CD14-positive monocyte (primary cell): ENCODE measurements at regions not wholly inside any gene's neighbourhood (a gene's known extent, or its start where the extent isn't known, plus 50 kb on each side); places are given as distances from the start of the nearest gene placed in this dataset.

Source experiments
- DNase-seq, 3 donors: peaks; one replicate each; pipeline ENCODE4 v3.0.0-alpha.2; 2011 to 2022
- H2AFZ ChIP-seq: 2 replicates; pipeline ENCODE4 v1.6.0; 2012; ENCODE audit warnings: mild to moderate bottlenecking, low read depth, low read length, inconsistent platforms; ENCODE audit not compliant: insufficient read depth, poor library complexity, severe bottlenecking
- H3K27ac ChIP-seq, 2 donors: 1 replicate in 1 of 2; 2 replicates in 1 of 2; pipeline ENCODE4 v1.5.1; 2012 to 2013; ENCODE audit warnings: low read length in 2 of 2, control low read depth in 1 of 2, inconsistent platforms in 1 of 2, low read depth in 1 of 2, mild to moderate bottlenecking in 1 of 2
- H3K27me3 ChIP-seq, 2 donors: one replicate each; pipeline versions ENCODE4 v1.6.0 to v1.6.1; 2011 to 2013; ENCODE audit warnings: low read length in 2 of 2; ENCODE audit not compliant: control insufficient read depth in 2 of 2, insufficient read depth in 2 of 2
- H3K36me3 ChIP-seq, 2 donors: replicated peaks in 1 of 2; 1 replicate in 1 of 2; 2 replicates in 1 of 2; pipeline versions ENCODE4 v1.5.1 to v1.6.1; 2012 to 2013; ENCODE audit warnings: low read length in 2 of 2, control low read depth in 1 of 2, inconsistent platforms in 1 of 2, mild to moderate bottlenecking in 1 of 2; ENCODE audit not compliant: insufficient read depth in 2 of 2, control insufficient read depth in 1 of 2
- H3K4me1 ChIP-seq, 2 donors: 1 replicate in 1 of 2; 2 replicates in 1 of 2; pipeline versions ENCODE4 v1.5.1 to v1.6.1; 2012 to 2013; ENCODE audit warnings: low read length in 2 of 2, control low read depth in 1 of 2, inconsistent platforms in 1 of 2, mild to moderate bottlenecking in 1 of 2, moderate library complexity in 1 of 2; ENCODE audit not compliant: insufficient read depth in 2 of 2, control insufficient read depth in 1 of 2
- H3K4me2 ChIP-seq: replicated peaks from 2 replicates; pipeline ENCODE3; 2012; ENCODE audit warnings: low read length, moderate library complexity, mild to moderate bottlenecking; ENCODE audit not compliant: poor library complexity, severe bottlenecking; ENCODE audit errors: extremely low read depth
- H3K4me3 ChIP-seq, 3 experiments: fragments of 200-600 bp in 1 of 3; sonication (generic) in 1 of 3; replicated peaks in 1 of 3; 1 replicate in 2 of 3; 2 replicates in 1 of 3; pipeline ENCODE4 v1.5.1; 2011 to 2013; ENCODE audit warnings: low read length in 3 of 3, mild to moderate bottlenecking in 3 of 3, control low read depth in 2 of 3, low read depth in 2 of 3, inconsistent platforms in 1 of 3, moderate library complexity in 1 of 3
- H3K79me2 ChIP-seq: 2 replicates; pipeline ENCODE4 v1.6.0; 2012; ENCODE audit warnings: mild to moderate bottlenecking, control low read depth, inconsistent platforms, low read length, moderate library complexity; ENCODE audit not compliant: insufficient read depth
- H3K9ac ChIP-seq: 2 replicates; pipeline ENCODE4 v1.6.0; 2017; ENCODE audit warnings: low read length, mild to moderate bottlenecking; ENCODE audit not compliant: insufficient read depth, poor library complexity, severe bottlenecking
- H3K9me3 ChIP-seq, 2 donors: replicated peaks in 1 of 2; 1 replicate in 1 of 2; 2 replicates in 1 of 2; pipeline versions ENCODE4 v1.5.1 to v1.6.1; 2012 to 2013; ENCODE audit warnings: low read length in 2 of 2, control low read depth in 1 of 2; ENCODE audit not compliant: control insufficient read depth in 1 of 2, insufficient read depth in 1 of 2
- H4K20me1 ChIP-seq: 2 replicates; pipeline ENCODE4 v1.6.0; 2012; ENCODE audit warnings: mild to moderate bottlenecking, low read length, control low read depth, moderate library complexity; ENCODE audit not compliant: insufficient read depth
- H3K27ac Mint-ChIP-seq, 7 donors: one replicate each; pipeline ENCODE4 v1.8.0; 2020; ENCODE audit warnings: mild to moderate bottlenecking in 7 of 7, mixed read lengths in 7 of 7, moderate library complexity in 6 of 7, inconsistent platforms in 2 of 7
- H3K27me3 Mint-ChIP-seq, 3 donors: one replicate each; pipeline ENCODE4 v1.8.0; 2021 to 2022; ENCODE audit warnings: low read depth in 3 of 3, mild to moderate bottlenecking in 3 of 3, mixed read lengths in 3 of 3, moderate library complexity in 3 of 3, inconsistent platforms in 1 of 3
- H3K36me3 Mint-ChIP-seq, 2 donors: one replicate each; pipeline ENCODE4 v1.8.0; 2020; ENCODE audit warnings: mixed read lengths in 2 of 2, inconsistent platforms in 1 of 2, mild to moderate bottlenecking in 1 of 2
- H3K4me1 Mint-ChIP-seq: one replicate; pipeline ENCODE4 v1.8.0; 2020; ENCODE audit warnings: mild to moderate bottlenecking, mixed read lengths
- H3K4me3 Mint-ChIP-seq, 2 donors: one replicate each; pipeline ENCODE4 v1.8.0; 2020; ENCODE audit warnings: mild to moderate bottlenecking in 2 of 2, mixed read lengths in 2 of 2, moderate library complexity in 1 of 2
- H3K9me3 Mint-ChIP-seq, 7 donors: one replicate each; pipeline ENCODE4 v1.8.0; 2020 to 2022; ENCODE audit warnings: mixed read lengths in 7 of 7, mild to moderate bottlenecking in 6 of 7, moderate library complexity in 6 of 7, inconsistent platforms in 2 of 7
- WGBS: methylation state at CpG from one replicate; pipeline ENCODE4 v1.1.5; 2013; ENCODE audit warnings: missing lambda C conversion rate; ENCODE audit not compliant: insufficient coverage; 5-methylcytosine and 5-hydroxymethylcytosine counted together
- intact Hi-C, 2 donors: fragments of 100-400 bp; cut with micrococcal nuclease; formaldehyde crosslinking; loops; one replicate each; pipeline versions ENCODE4 v1.15.0 to v1.15.1; 2023
- TF ChIP-seq, protein P1 (sequence below): fragments of 200-600 bp; IDR thresholded peaks from one replicate; pipeline ENCODE4 v1.8.0; 2022; ENCODE audit warnings: antibody characterized with exemption, mild to moderate bottlenecking

DNA sequence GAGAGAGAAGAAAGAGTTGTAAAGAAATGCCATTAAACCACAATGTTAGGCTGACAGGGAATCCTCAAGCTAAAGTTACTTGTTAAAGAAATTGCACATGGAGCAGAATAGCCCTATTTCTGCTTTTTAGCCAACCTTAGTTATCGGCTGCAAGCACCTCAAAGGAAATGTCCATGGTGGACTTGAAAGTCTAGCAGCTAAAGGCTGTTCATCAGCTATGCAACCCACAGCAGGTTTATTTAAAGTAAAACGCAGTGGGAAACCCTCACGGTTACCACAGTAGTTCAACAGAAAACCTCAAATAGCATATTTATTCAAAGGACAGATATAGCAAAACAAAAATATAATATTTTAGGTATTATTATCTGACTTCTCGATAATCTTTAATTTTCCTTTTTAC is 967.2 kb downstream of the IGSF11 start:
- H3K4me3 Mint-ChIP-seq, result no peak overlapping the region
- no peaks in the 10 kb centered on the region for H3K27me3 Mint-ChIP-seq
- Histone ChIP-seq H3K27ac (no peak overlapping the region), H3K36me3 (no peaks in the 10 kb centered on the region), H3K27me3 (no peaks in the 10 kb centered on the region), H3K4me3 (no peak overlapping the region), H3K79me2 (no peaks in the 10 kb centered on the region), H3K4me2 (no peak overlapping the region), H3K4me1 (no peaks in the 10 kb centered on the region), H3K9ac (no peak overlapping the region), H3K9me3 (peaks cover 0 to 6% of the 10 kb centered on the region in 2 donors), H2AFZ (no peak overlapping the region), H4K20me1 (no peaks in the 10 kb centered on the region)
- no peak overlapping the region for H3K27ac Mint-ChIP-seq
- peaks cover 0 to 11% (median 4%) of the 10 kb centered on the region in 7 donors for H3K9me3 Mint-ChIP-seq
- TF ChIP-seq, protein P1, sequence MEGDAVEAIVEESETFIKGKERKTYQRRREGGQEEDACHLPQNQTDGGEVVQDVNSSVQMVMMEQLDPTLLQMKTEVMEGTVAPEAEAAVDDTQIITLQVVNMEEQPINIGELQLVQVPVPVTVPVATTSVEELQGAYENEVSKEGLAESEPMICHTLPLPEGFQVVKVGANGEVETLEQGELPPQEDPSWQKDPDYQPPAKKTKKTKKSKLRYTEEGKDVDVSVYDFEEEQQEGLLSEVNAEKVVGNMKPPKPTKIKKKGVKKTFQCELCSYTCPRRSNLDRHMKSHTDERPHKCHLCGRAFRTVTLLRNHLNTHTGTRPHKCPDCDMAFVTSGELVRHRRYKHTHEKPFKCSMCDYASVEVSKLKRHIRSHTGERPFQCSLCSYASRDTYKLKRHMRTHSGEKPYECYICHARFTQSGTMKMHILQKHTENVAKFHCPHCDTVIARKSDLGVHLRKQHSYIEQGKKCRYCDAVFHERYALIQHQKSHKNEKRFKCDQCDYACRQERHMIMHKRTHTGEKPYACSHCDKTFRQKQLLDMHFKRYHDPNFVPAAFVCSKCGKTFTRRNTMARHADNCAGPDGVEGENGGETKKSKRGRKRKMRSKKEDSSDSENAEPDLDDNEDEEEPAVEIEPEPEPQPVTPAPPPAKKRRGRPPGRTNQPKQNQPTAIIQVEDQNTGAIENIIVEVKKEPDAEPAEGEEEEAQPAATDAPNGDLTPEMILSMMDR, result no peak
- no peaks in the 10 kb centered on the region for H3K4me1 Mint-ChIP-seq
- no peak for DNase-seq
- intact Hi-C loops, result no loop called here
- WGBS, result 50% methylated on average over 1 of the region's 4 CpGs
- no peaks in the 10 kb centered on the region for H3K36me3 Mint-ChIP-seq

DNA sequence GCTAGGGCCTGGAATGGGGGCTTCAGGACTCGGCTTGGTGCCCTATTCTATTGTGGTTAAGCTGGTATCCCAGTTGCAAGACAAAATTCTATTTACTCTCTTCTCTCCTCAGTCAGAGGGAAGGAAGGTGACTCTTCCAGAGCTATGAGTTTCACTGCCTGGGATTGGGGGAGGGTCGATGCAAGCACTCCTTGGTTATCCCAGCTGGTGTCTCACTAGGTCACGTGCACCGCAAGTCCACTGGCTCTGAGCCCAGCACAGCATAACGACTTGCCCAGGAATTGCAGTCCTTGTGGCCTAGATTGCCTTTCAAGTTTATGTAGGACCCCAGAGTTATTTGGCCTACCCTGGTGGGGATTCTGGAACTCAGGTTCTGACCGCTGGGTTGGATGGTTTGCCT is 958.8 kb downstream of the IGSF11 start:
- no peak for DNase-seq
- H4K20me1 ChIP-seq, result no peaks in the 10 kb centered on the region
- TF ChIP-seq, protein P1, result no peak
- H3K36me3 ChIP-seq, result no peaks in the 10 kb centered on the region
- H3K27ac Mint-ChIP-seq, result no peak overlapping the region
- no peak overlapping the region for H3K9ac ChIP-seq
- peaks cover 0 to 13% (median 8%) of the 10 kb centered on the region in 7 donors for H3K9me3 Mint-ChIP-seq
- peaks cover 18 to 20% of the 10 kb centered on the region in 2 donors for H3K9me3 ChIP-seq
- H3K79me2 ChIP-seq, result no peaks in the 10 kb centered on the region
- H3K4me1 Mint-ChIP-seq, result no peaks in the 10 kb centered on the region
- no peaks in the 10 kb centered on the region for H3K36me3 Mint-ChIP-seq
- H3K4me2 ChIP-seq, result no peak overlapping the region
- no peak overlapping the region for H3K27ac ChIP-seq
- intact Hi-C loops, result no loop called here
- no peak overlapping the region for H3K4me3 ChIP-seq
- no peak overlapping the region for H3K4me3 Mint-ChIP-seq
- no peaks in the 10 kb centered on the region for H3K4me1 ChIP-seq
- WGBS, result 86% methylated on average over 4 of the region's 6 CpGs
- H2AFZ ChIP-seq, result no peak overlapping the region
- H3K27me3 ChIP-seq, result no peaks in the 10 kb centered on the region
- H3K27me3 Mint-ChIP-seq, result peaks cover 0 to under 1% (median 0%) of the 10 kb centered on the region in 3 donors
